Natural killer cell treated with Interleukin-12 subunit alpha and Interleukin-12 subunit beta and Interleukin-15 and Interleukin-18, amount 100 ng/mL, for 72 hours (primary cell): ENCODE measurements at regions not wholly inside any gene's neighbourhood (a gene's known extent, or its start where the extent isn't known, plus 50 kb on each side); places are given as distances from the start of the nearest gene placed in this dataset.

Experiments used
- ATAC-seq, 2 donors: fragments of 150-1000 bp; cut with Tn5 transposase in 1 of 2; sonication (Bioruptor Pico), chemical (Tn5 transposase) in 1 of 2; 2 replicates each; pipeline ENCODE4 v1.10.0; 2021
- DNase-seq: peaks from one replicate; pipeline ENCODE4 v3.0.0; 2022; ENCODE audit warnings: low spot score
- H3K27ac Mint-ChIP-seq, 2 donors: 1 replicate in 1 of 2; 2 replicates in 1 of 2; pipeline ENCODE4 v1.8.0; 2022; ENCODE audit warnings: mixed read lengths in 2 of 2, mild to moderate bottlenecking in 1 of 2, moderate library complexity in 1 of 2
- H3K27me3 Mint-ChIP-seq, 2 donors: 1 replicate in 1 of 2; 2 replicates in 1 of 2; pipeline ENCODE4 v1.8.0; 2022; ENCODE audit warnings: mixed read lengths in 2 of 2
- H3K36me3 Mint-ChIP-seq: one replicate; pipeline ENCODE4 v1.8.0; 2022; ENCODE audit warnings: mixed read lengths
- H3K4me1 Mint-ChIP-seq, 2 donors: 1 replicate in 1 of 2; 2 replicates in 1 of 2; pipeline ENCODE4 v1.8.0; 2022; ENCODE audit warnings: low read depth in 2 of 2, mixed read lengths in 2 of 2, mild to moderate bottlenecking in 1 of 2
- H3K4me3 Mint-ChIP-seq: one replicate; pipeline ENCODE4 v1.8.0; 2022; ENCODE audit warnings: mixed read lengths
- H3K9me3 Mint-ChIP-seq: 2 replicates; pipeline ENCODE4 v1.8.0; 2022; ENCODE audit warnings: mixed read lengths

DNA sequence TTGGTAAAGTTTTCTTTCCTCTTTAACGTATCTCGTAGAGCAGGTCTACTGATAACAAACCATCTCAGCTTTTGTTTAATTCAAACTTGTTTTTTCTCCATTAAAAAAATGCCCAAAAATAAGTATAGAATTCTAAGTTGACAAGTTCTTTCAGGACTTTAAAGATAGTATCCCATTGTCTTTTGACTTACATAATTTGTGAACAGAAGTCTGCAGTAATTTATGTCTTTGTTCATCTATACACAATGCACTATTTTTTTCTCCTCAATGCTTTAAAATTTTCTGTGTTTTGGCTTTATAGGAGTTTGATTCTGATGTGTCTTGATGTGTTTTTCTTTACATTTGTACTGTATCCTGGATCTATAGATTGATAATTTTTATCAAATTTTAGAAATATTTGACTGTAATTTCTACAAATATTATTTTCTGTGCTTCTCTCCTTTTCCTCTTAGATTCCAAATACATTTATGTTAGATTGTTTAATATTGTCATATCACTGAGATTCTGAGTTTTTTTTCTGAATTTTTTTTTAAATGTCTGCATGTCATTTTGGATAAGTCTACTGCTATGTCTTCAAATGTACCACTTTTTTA, 143.3 kb downstream of the FTCDNL1 start:
- H3K27ac Mint-ChIP-seq, result no peak overlapping the region
- no peak overlapping the region for H3K4me3 Mint-ChIP-seq
- no peaks in the 10 kb centered on the region for H3K9me3 Mint-ChIP-seq
- DNase-seq, result no peak
- peaks cover 4% of the 10 kb centered on the region for H3K36me3 Mint-ChIP-seq
- peaks cover 6 to 13% of the 10 kb centered on the region in 2 donors for H3K27me3 Mint-ChIP-seq
- no peaks in the 10 kb centered on the region for H3K4me1 Mint-ChIP-seq
- ATAC-seq, result no peak

DNA sequence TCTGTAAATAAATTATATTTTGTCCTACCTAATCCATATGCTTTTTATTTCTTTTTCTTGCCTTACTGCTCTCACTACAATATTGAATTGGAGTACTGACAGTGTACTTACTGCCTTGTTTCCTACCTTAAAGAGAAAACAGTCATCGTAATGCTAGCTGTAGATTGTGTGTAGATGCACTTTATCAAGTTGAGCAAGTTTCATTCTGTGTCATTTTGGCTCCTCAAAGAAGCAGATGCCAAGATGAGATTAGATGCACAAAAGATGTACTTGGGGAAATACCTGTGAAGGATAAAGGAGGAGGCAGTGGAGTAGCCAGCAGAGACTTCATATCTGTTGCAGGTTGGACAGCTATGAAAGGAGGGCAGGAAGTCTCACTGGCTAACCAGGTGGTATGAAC, 145.5 kb downstream of the FTCDNL1 start:
- Mint-ChIP-seq H3K27ac (no peak overlapping the region), H3K4me1 (no peaks in the 10 kb centered on the region), H3K4me3 (no peak overlapping the region), H3K9me3 (no peaks in the 10 kb centered on the region), H3K27me3 (peaks cover 4 to 9% of the 10 kb centered on the region in 2 donors), H3K36me3 (peaks cover 4% of the 10 kb centered on the region)
- DNase-seq, result no peak
- no peak for ATAC-seq

DNA sequence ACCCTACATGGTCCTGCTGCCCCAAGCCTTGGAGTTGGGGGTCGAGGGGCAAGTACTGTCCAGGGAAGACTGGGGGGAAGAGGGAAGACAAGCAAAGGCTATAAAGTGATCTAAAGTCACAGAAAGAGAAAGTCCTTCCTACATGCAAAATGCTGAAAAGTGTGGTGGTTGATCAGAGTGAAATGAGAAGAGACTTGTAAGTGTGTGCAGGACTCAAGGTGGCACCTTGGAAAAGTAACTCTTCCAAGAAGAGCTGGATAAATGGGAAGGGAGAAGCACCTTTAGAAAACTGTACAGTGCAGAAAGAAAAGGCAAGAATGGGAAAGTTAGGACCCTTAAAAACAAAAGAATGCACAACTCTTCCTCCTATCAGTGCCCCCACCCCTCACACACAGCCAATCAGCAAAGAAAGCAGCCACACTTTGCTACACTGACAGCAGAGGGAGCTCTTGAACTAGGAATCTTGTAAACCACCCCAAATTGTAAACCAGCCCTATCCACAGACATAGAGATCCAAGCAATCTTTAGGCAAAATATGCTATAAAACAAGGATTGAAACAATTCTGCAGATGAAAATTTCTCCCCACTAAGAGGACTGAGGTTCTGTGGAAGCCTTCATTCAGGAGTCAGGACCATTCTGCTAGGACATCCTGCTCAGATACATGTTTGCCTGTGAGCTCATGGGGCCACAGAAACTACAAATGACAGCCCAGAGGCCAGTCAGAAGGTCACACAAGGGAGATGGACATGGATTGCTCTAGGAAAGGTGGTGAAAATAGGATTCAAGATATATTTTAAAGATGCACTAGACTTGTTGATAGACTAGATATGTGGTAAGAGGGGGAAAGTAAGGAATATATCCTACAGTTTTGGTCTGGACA, 146.4 kb downstream of the FTCDNL1 start:
- peak in 1 of 2 donors; percentile 64 for ATAC-seq
- H3K36me3 Mint-ChIP-seq, result peaks cover 4% of the 10 kb centered on the region

DNA sequence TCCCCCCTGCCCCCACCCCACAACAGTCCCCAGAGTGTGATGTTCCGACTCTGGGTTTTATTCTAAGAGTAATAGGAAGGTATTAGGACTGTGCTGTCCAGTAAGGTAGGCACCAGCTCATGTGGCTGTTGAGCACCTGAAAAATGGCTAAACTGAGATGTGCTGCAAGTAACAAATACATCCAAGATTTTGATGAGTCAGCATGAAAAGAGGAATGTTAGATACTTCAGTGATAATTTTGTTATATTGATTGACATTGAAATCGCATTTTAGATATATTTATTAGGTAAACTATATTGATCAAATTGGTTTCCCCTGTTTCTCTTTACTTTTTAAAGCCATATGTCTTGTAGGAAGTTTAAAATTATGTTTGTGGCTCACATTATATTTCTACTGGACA, 147.8 kb downstream of the FTCDNL1 start:
- Mint-ChIP-seq H3K27ac (no peak overlapping the region), H3K36me3 (peaks cover 4% of the 10 kb centered on the region), H3K4me1 (no peaks in the 10 kb centered on the region), H3K9me3 (no peaks in the 10 kb centered on the region), H3K27me3 (peaks cover 3 to 15% of the 10 kb centered on the region in 2 donors), H3K4me3 (no peak overlapping the region)
- no peak for DNase-seq
- no peak for ATAC-seq

More for the DNA sequence above, 146.4 kb downstream of the FTCDNL1 start:
- Mint-ChIP-seq H3K4me1 (no peaks in the 10 kb centered on the region), H3K4me3 (no peak overlapping the region), H3K27ac (no peak overlapping the region), H3K27me3 (peaks cover 4 to 14% of the 10 kb centered on the region in 2 donors), H3K9me3 (no peaks in the 10 kb centered on the region)
- DNase-seq, result no peak

DNA sequence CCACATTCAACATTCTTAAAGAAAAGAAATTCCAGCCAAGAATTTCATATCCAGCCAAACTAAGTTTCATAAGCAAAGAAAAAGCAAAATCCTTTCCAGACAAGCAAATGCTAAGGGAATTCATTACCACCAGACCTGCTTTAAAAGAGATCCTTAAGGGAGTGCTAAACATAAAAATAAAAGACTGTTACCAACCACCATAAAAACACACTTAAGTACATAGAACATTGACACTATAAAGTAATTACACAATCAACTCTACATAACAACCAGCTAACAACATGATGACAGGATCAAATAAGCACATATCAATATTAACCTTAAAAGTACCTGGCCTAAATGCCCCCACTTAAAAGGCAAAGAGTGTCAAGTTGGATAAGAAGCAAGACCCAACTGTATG, 153.5 kb downstream of the FTCDNL1 start:
- H3K4me1 Mint-ChIP-seq, result no peaks in the 10 kb centered on the region
- H3K36me3 Mint-ChIP-seq, result no peaks in the 10 kb centered on the region
- no peak overlapping the region for H3K27ac Mint-ChIP-seq
- H3K27me3 Mint-ChIP-seq, result peaks cover 6 to 25% of the 10 kb centered on the region in 2 donors
- no peak overlapping the region for H3K4me3 Mint-ChIP-seq
- no peaks in the 10 kb centered on the region for H3K9me3 Mint-ChIP-seq
- DNase-seq, result no peak
- ATAC-seq, result no peak

DNA sequence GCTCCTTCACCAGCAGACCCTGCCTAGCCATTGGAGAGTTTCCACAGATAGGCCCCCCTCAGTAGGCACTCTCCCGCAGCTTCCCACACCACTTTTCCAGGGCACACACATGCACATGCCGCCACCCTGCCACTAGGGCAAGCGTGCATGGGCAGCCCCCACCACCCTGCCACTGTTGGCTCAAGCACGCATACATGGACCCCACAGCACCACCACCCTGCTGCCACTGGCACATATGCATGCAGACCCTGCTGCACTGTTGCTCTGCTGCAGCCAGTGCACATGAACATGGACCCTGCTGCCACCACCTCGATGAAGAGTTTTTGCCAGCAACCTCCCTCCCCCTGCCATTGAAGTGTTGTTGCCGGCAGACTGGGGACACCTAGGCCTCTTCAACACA, 154.9 kb downstream of the FTCDNL1 start:
- peak in 1 of 2 donors; percentile 43 for ATAC-seq
- H3K27ac Mint-ChIP-seq, result no peak overlapping the region

DNA sequence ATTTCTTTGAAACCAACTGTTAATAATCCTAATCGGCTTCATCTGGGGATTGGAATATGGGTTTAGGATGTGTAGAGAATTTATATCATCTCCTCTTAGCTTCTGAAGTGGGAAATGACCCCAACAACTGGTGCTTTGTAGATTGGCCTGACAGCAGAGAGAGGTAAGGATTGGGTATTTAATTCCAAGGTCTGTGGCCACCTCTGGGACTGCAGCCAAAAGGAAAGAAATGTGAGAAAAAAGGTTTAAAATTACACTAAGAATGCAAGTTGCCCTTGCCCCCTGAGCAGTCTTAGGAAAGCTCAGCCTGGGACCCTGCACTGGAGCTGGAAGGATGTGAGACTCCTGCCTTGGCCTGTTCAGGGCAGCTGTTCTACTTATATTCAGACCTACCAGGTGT, 157.1 kb downstream of the FTCDNL1 start:
- Mint-ChIP-seq H3K27ac (no peak overlapping the region), H3K4me3 (no peak overlapping the region), H3K27me3 (peaks cover 6 to 24% of the 10 kb centered on the region in 2 donors), H3K4me1 (no peaks in the 10 kb centered on the region), H3K9me3 (no peaks in the 10 kb centered on the region), H3K36me3 (no peaks in the 10 kb centered on the region)
- DNase-seq (no peak), ATAC-seq (peak in 1 of 2 donors; percentile 32)

More for the DNA sequence above, 154.9 kb downstream of the FTCDNL1 start:
- Mint-ChIP-seq H3K36me3 (no peaks in the 10 kb centered on the region), H3K9me3 (no peaks in the 10 kb centered on the region), H3K4me3 (no peak overlapping the region), H3K27me3 (peaks cover 6 to 32% of the 10 kb centered on the region in 2 donors), H3K4me1 (no peaks in the 10 kb centered on the region)
- no peak for DNase-seq

DNA sequence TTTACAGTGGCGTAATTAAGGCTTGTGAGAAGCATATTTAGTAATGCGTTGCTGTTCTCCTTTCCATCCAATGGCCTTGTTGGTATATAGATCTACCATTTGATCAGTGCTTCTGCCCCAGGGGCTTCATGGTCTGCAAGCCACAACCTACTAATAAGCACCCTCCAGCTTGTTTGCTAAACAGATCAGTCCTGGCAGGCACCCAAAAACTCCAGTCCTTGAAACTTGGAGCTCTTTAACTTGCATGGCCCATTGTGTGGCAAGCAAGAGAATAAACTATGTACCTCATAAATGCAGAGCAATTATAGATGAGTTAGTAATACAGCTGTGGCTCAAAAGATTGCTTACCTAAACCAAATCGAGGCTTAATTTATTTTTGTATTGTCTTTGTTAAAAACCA, 158.5 kb downstream of the FTCDNL1 start:
- Mint-ChIP-seq H3K4me3 (no peak overlapping the region), H3K4me1 (no peaks in the 10 kb centered on the region), H3K27ac (no peak overlapping the region), H3K27me3 (peaks cover 3 to 10% of the 10 kb centered on the region in 2 donors), H3K9me3 (no peaks in the 10 kb centered on the region), H3K36me3 (no peaks in the 10 kb centered on the region)
- no peak for DNase-seq
- ATAC-seq, result no peak

DNA sequence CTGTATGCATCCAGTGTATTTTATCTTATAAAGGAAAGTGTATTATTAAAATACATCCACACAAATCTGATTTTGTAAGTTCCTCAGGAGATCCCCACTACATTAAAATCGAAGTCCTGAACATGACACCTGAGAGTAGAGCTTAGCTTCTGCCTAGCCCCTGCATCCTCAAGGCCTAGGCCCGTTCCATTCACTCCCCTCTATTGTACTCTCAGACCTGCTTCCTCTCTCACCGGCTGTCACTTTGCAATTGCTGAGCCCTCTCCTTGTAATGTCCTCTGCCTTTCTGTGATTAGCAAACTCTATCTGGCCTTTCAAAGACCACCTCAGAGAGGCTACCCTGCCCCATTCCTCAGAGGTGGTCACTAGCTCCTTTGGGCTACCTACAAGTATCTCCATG, 160.8 kb downstream of the FTCDNL1 start:
- ATAC-seq (no peak), DNase-seq (no peak)
- Mint-ChIP-seq H3K36me3 (no peaks in the 10 kb centered on the region), H3K9me3 (no peaks in the 10 kb centered on the region), H3K4me1 (no peaks in the 10 kb centered on the region), H3K27ac (no peak overlapping the region), H3K27me3 (peaks cover 3 to 10% of the 10 kb centered on the region in 2 donors), H3K4me3 (no peak overlapping the region)

DNA sequence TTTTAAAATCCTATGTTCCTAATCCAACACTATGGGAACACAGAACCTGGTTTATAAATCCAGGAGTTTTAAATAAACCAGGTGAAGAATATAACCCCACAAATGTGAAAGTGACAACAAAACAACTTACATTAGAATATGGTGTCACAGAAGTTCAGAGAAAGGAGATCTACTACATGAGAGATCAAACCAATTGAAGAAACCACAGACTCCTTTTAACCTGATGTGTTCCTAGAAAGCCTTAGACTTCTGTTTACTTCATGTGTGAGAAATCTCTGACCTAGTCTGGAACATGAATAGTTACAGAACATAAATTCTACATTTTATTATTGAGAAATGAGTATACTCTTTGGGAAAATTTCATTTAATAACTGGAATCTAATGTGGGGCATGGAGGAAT, 165.3 kb downstream of the FTCDNL1 start:
- H3K27me3 Mint-ChIP-seq, result peaks cover 0 to 5% of the 10 kb centered on the region in 2 donors
- ATAC-seq (no peak), DNase-seq (no peak)
- no peak overlapping the region for H3K4me3 Mint-ChIP-seq
- no peaks in the 10 kb centered on the region for H3K36me3 Mint-ChIP-seq
- no peak overlapping the region for H3K27ac Mint-ChIP-seq
- H3K4me1 Mint-ChIP-seq, result no peaks in the 10 kb centered on the region
- H3K9me3 Mint-ChIP-seq, result no peaks in the 10 kb centered on the region

DNA sequence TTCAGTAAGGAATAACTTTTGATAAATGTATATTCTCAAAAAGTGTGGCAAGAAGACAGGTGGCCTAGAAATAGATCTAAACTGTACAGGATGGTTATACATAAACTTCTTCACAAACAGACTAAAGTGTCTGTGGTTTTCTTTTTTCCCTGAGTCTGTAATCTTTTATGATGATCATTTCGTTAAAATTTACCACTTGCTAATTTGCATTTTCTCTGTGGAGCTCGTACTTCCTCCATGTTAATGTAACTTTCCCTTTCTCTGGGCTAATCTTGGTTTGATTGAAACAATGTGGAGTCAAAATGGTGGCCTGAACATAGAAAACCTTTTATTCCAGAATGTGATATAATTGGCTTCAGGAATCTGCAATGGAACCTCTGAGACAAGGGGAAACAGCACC, 166.2 kb downstream of the FTCDNL1 start:
- no peak overlapping the region for H3K27ac Mint-ChIP-seq
- H3K27me3 Mint-ChIP-seq, result peaks cover 4 to 11% of the 10 kb centered on the region in 2 donors
- no peaks in the 10 kb centered on the region for H3K36me3 Mint-ChIP-seq

DNA sequence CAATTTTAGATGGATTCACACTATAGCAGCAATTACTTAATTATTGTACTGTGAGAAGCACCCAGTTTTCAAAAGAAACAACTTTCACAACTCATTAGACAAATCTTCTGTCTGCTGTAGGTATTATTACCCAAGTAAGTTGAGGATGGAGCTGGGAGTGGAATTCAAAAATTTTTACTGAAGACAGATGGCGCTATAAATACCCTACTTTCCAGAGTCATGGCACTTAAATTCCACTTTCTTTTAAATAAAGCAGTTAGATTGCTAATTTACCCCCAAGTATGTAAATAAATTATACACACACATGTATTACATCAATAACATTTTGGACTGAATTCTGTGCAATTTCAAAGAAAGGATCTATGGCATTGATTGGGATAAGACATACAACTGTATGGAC, 166.8 kb downstream of the FTCDNL1 start:
- H3K9me3 Mint-ChIP-seq, result no peaks in the 10 kb centered on the region
- ATAC-seq (no peak), DNase-seq (no peak)
- no peaks in the 10 kb centered on the region for H3K4me1 Mint-ChIP-seq
- H3K4me3 Mint-ChIP-seq, result no peak overlapping the region
- H3K36me3 Mint-ChIP-seq, result no peaks in the 10 kb centered on the region
- no peak overlapping the region for H3K27ac Mint-ChIP-seq
- peaks cover 4 to 16% of the 10 kb centered on the region in 2 donors for H3K27me3 Mint-ChIP-seq

More for the DNA sequence above, 166.2 kb downstream of the FTCDNL1 start:
- DNase-seq (no peak), ATAC-seq (no peak)
- Mint-ChIP-seq H3K4me1 (no peaks in the 10 kb centered on the region), H3K4me3 (no peak overlapping the region), H3K9me3 (no peaks in the 10 kb centered on the region)

DNA sequence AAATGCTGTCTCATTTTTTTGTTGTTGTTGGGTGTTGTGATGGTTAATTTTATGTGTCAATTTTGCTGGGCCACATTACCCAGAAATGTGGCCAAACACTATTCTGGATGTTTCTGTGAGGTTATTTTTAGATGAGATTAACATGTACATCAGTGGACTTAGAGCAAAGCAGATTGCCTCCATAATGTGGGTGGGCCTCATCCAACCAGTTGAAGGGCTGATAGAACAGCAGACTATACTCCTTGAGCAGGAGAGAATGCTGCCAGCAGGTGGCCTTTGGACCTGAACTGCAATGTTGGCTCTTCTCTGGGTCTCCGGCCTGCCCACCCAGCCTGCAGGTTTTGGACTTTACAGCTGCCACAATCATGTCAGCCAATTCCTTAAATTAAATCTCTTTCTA, 169.0 kb downstream of the FTCDNL1 start:
- Mint-ChIP-seq H3K4me3 (no peak overlapping the region), H3K4me1 (no peaks in the 10 kb centered on the region), H3K9me3 (no peaks in the 10 kb centered on the region), H3K36me3 (no peaks in the 10 kb centered on the region), H3K27me3 (peaks cover 4 to 29% of the 10 kb centered on the region in 2 donors), H3K27ac (no peak overlapping the region)
- ATAC-seq, result no peak
- no peak for DNase-seq

DNA sequence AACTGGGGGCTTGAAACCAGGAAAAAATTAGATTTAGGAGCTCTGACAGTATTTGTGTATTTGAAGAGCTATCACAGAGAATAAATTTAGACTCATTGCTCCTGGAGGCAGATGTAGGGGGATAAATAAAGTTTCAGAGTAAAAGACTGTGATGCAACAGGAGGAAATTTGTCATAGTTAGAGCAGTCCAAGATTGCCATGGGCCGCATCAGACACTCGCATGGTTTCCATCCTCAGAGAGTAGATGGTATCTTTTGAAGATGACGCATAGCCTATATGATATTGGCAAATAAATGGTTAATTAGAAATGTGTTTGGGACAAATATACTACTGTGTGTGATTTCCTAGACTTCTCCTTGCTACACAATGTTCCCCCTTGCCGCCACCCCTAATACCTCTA, 170.5 kb downstream of the FTCDNL1 start:
- H3K27ac Mint-ChIP-seq, result no peak overlapping the region
- no peaks in the 10 kb centered on the region for H3K9me3 Mint-ChIP-seq
- no peak for DNase-seq
- H3K4me3 Mint-ChIP-seq, result no peak overlapping the region
- H3K4me1 Mint-ChIP-seq, result no peaks in the 10 kb centered on the region
- H3K27me3 Mint-ChIP-seq, result peaks cover 4 to 28% of the 10 kb centered on the region in 2 donors
- no peaks in the 10 kb centered on the region for H3K36me3 Mint-ChIP-seq
- no peak for ATAC-seq
